Thymus (tissue), 11 donors: ENCODE measurements at regions not wholly inside any gene's neighbourhood (a gene's known extent, or its start where the extent isn't known, plus 50 kb on each side); places are given as distances from the start of the nearest gene placed in this dataset.

ENCODE experiments used
- DNase-seq, 9 donors: peaks; one replicate each; pipeline ENCODE4 v3.0.0-alpha.2; 2013; ENCODE audit warnings: low spot score in 9 of 9, low read depth in 6 of 9, missing footprints in 1 of 9
- H3K27ac ChIP-seq, 2 donors: one replicate each; pipeline ENCODE4 v1.5.1; 2013; ENCODE audit warnings: control low read depth in 1 of 2, low read depth in 1 of 2, low read length in 1 of 2, mild to moderate bottlenecking in 1 of 2, moderate library complexity in 1 of 2
- H3K27me3 ChIP-seq, 2 donors: one replicate each; pipeline ENCODE4 v1.5.1; 2013; ENCODE audit warnings: low read length in 1 of 2; ENCODE audit not compliant: control insufficient read depth in 2 of 2, insufficient read depth in 1 of 2
- H3K36me3 ChIP-seq, 2 donors: one replicate each; pipeline ENCODE4 v1.5.1; 2013; ENCODE audit warnings: low read length in 1 of 2, mild to moderate bottlenecking in 1 of 2, moderate library complexity in 1 of 2; ENCODE audit not compliant: control insufficient read depth in 2 of 2, insufficient read depth in 2 of 2
- H3K4me1 ChIP-seq, 2 donors: one replicate each; pipeline ENCODE4 v1.5.1; 2013; ENCODE audit warnings: low read length in 2 of 2; ENCODE audit not compliant: control insufficient read depth in 2 of 2, insufficient read depth in 2 of 2
- H3K4me3 ChIP-seq, 2 donors: one replicate each; pipeline ENCODE4 v1.5.1; 2013; ENCODE audit warnings: low read length in 2 of 2, control low read depth in 1 of 2, mild to moderate bottlenecking in 1 of 2
- H3K9me3 ChIP-seq, 2 donors: one replicate each; pipeline ENCODE4 v1.5.1; 2013; ENCODE audit warnings: low read length in 1 of 2, mild to moderate bottlenecking in 1 of 2; ENCODE audit not compliant: control insufficient read depth in 2 of 2, insufficient read depth in 1 of 2
- WGBS: extraction: QIAGEN DNeasy Blood & Tissue Kit; methylation state at CpG from one replicate; pipeline ENCODE4 v1.1.7; 2013; 5-methylcytosine and 5-hydroxymethylcytosine counted together
- donor health status: healthy.

- no peaks in the 10 kb centered on the region for H3K4me1 ChIP-seq
- H3K9me3 ChIP-seq, result no peaks in the 10 kb centered on the region
- no peak overlapping the region for H3K4me3 ChIP-seq
- no peak for DNase-seq
- H3K27me3 ChIP-seq, result no peaks in the 10 kb centered on the region
- 97% methylated on average over 2 of the region's 2 CpGs for WGBS
- no peaks in the 10 kb centered on the region for H3K36me3 ChIP-seq
- no peak overlapping the region for H3K27ac ChIP-seq
Measured at GRCh38 chr6:122297010-122297409, 102.4 kb upstream of the HSF2 start.

- WGBS, result 96% methylated on average over 2 of the region's 2 CpGs
- H3K27me3 ChIP-seq, result no peaks in the 10 kb centered on the region
- DNase-seq, result no peak
- no peaks in the 10 kb centered on the region for H3K9me3 ChIP-seq
- no peaks in the 10 kb centered on the region for H3K4me1 ChIP-seq
- H3K27ac ChIP-seq, result no peak overlapping the region
- H3K36me3 ChIP-seq, result no peaks in the 10 kb centered on the region
- H3K4me3 ChIP-seq, result no peak overlapping the region
Measured at GRCh38 chr6:122302067-122302466, 97.4 kb upstream of the HSF2 start.

GRCh38 chr6:122307577-122307976 is 91.9 kb upstream of the HSF2 start:
- no peak overlapping the region for H3K27ac ChIP-seq
- no peak overlapping the region for H3K4me3 ChIP-seq
- DNase-seq, result no peak
- no peaks in the 10 kb centered on the region for H3K4me1 ChIP-seq
- WGBS, result 87% methylated on average over 3 of the region's 3 CpGs
- peaks cover 0 to 7% of the 10 kb centered on the region in 2 donors for H3K9me3 ChIP-seq
- no peaks in the 10 kb centered on the region for H3K27me3 ChIP-seq
- H3K36me3 ChIP-seq, result no peaks in the 10 kb centered on the region

GRCh38 chr6:122308074-122308473 is 91.4 kb upstream of the HSF2 start:
- H3K4me1 ChIP-seq, result no peaks in the 10 kb centered on the region
- H3K27me3 ChIP-seq, result no peaks in the 10 kb centered on the region
- no peak overlapping the region for H3K4me3 ChIP-seq
- DNase-seq, result no peak
- no peak overlapping the region for H3K27ac ChIP-seq
- H3K9me3 ChIP-seq, result peaks cover 0 to 7% of the 10 kb centered on the region in 2 donors
- H3K36me3 ChIP-seq, result no peaks in the 10 kb centered on the region
- 90% methylated on average over 4 of the region's 4 CpGs for WGBS

- no peaks in the 10 kb centered on the region for H3K4me1 ChIP-seq
- 88% methylated on average over 1 of the region's 1 CpG for WGBS
Measured at GRCh38 chr6:122315842-122316241, 83.6 kb upstream of the HSF2 start.

GRCh38 chr6:122322824-122323223 is 76.6 kb upstream of the HSF2 start:
- no peak overlapping the region for H3K27ac ChIP-seq
- H3K27me3 ChIP-seq, result no peaks in the 10 kb centered on the region
- H3K9me3 ChIP-seq, result no peaks in the 10 kb centered on the region
- H3K4me1 ChIP-seq, result no peaks in the 10 kb centered on the region
- peak overlapping the region in 1 of 2 donors; percentile 35 for H3K4me3 ChIP-seq
- no peaks in the 10 kb centered on the region for H3K36me3 ChIP-seq
- peak in 1 of 9 donors; percentile 3 for DNase-seq
- WGBS, result 32% methylated on average over 3 of the region's 3 CpGs

More at GRCh38 chr6:122315842-122316241, 83.6 kb upstream of the HSF2 start:
- H3K27me3 ChIP-seq, result no peaks in the 10 kb centered on the region
- no peak for DNase-seq
- no peaks in the 10 kb centered on the region for H3K36me3 ChIP-seq
- no peaks in the 10 kb centered on the region for H3K9me3 ChIP-seq
- H3K27ac ChIP-seq, result no peak overlapping the region
- H3K4me3 ChIP-seq, result no peak overlapping the region

GRCh38 chr6:122323361-122323760 is 76.1 kb upstream of the HSF2 start:
- no peaks in the 10 kb centered on the region for H3K9me3 ChIP-seq
- H3K27me3 ChIP-seq, result no peaks in the 10 kb centered on the region
- no peaks in the 10 kb centered on the region for H3K36me3 ChIP-seq
- H3K27ac ChIP-seq, result no peak overlapping the region
- WGBS, result 90% methylated on average over 2 of the region's 2 CpGs
- DNase-seq, result no peak
- H3K4me1 ChIP-seq, result no peaks in the 10 kb centered on the region
- peak overlapping the region in 1 of 2 donors; percentile 35 for H3K4me3 ChIP-seq

- WGBS, result 52% methylated on average over 1 of the region's 1 CpG
- DNase-seq, result no peak
- H3K27me3 ChIP-seq, result no peaks in the 10 kb centered on the region
- no peak overlapping the region for H3K27ac ChIP-seq
- no peaks in the 10 kb centered on the region for H3K36me3 ChIP-seq
- no peak overlapping the region for H3K4me3 ChIP-seq
- no peaks in the 10 kb centered on the region for H3K9me3 ChIP-seq
- no peaks in the 10 kb centered on the region for H3K4me1 ChIP-seq
Measured at GRCh38 chr6:122330315-122330714, 69.1 kb upstream of the HSF2 start.

GRCh38 chr6:122337645-122338044 is 61.8 kb upstream of the HSF2 start:
- no peaks in the 10 kb centered on the region for H3K27me3 ChIP-seq
- 70% methylated on average over 3 of the region's 3 CpGs for WGBS
- H3K9me3 ChIP-seq, result no peaks in the 10 kb centered on the region
- no peak overlapping the region for H3K4me3 ChIP-seq
- H3K36me3 ChIP-seq, result no peaks in the 10 kb centered on the region
- no peak overlapping the region for H3K27ac ChIP-seq
- DNase-seq, result no peak
- H3K4me1 ChIP-seq, result no peaks in the 10 kb centered on the region

- 59% methylated on average over 2 of the region's 2 CpGs for WGBS
- Histone ChIP-seq H3K27me3 (no peaks in the 10 kb centered on the region), H3K27ac (no peak overlapping the region), H3K4me1 (no peaks in the 10 kb centered on the region), H3K9me3 (no peaks in the 10 kb centered on the region), H3K36me3 (no peaks in the 10 kb centered on the region), H3K4me3 (no peak overlapping the region)
- DNase-seq, result no peak
Measured at GRCh38 chr6:122339661-122340060, 59.8 kb upstream of the HSF2 start.
